Choroid plexus epithelial cell (primary cell): ENCODE measurements at regions not wholly inside any gene's neighbourhood (a gene's known extent, or its start where the extent isn't known, plus 50 kb on each side); places are given as distances from the start of the nearest gene placed in this dataset.

Experiments
- DNase-seq: peaks from one replicate; pipeline ENCODE4 v3.0.0-alpha.2; 2010; ENCODE audit warnings: low read depth
- H3K4me3 ChIP-seq: 2 replicates; pipeline ENCODE4 v1.5.1; 2011; ENCODE audit warnings: low read depth, mild to moderate bottlenecking, control low read depth, low read length, moderate library complexity
- CTCF ChIP-seq: conservative IDR thresholded peaks from 2 replicates; pipeline ENCODE4 v1.5.1; 2011; ENCODE audit warnings: low read depth, mild to moderate bottlenecking, control low read depth, inconsistent platforms, low read length, moderate library complexity

- H3K4me3 ChIP-seq = no peak overlapping the region
- no peak for TF ChIP-seq CTCF
- DNase-seq = peak; percentile 68
These were observed 57.0 kb upstream of the EPB41L1 start for GRCh38 chr20:36097337-36098151.

- no peak overlapping the region for H3K4me3 ChIP-seq
- peak; percentile 41 for DNase-seq
- TF ChIP-seq CTCF = no peak
These were observed 56.2 kb upstream of the EPB41L1 start for GRCh38 chr20:36098364-36098763.

GRCh38 chr20:36099106-36099505 lies 55.4 kb upstream of the EPB41L1 start:
- H3K4me3 ChIP-seq = no peak overlapping the region
- no peak for TF ChIP-seq CTCF
- no peak for DNase-seq

GRCh38 chr20:36101192-36101591 lies 53.3 kb upstream of the EPB41L1 start:
- TF ChIP-seq CTCF = no peak
- H3K4me3 ChIP-seq = no peak overlapping the region
- no peak for DNase-seq

- DNase-seq = no peak
- no peak overlapping the region for H3K4me3 ChIP-seq
- no peak for TF ChIP-seq CTCF
These were observed 52.2 kb upstream of the EPB41L1 start for GRCh38 chr20:36102306-36102705.

GRCh38 chr20:36102809-36103596 lies 51.5 kb upstream of the EPB41L1 start:
- no peak for DNase-seq
- no peak for TF ChIP-seq CTCF
- no peak overlapping the region for H3K4me3 ChIP-seq
